HEK293 (cell line): ENCODE measurements at regions not wholly inside any gene's neighbourhood (a gene's known extent, or its start where the extent isn't known, plus 50 kb on each side); places are given as distances from the start of the nearest gene placed in this dataset.

ENCODE experiments used
- CTCF ChIA-PET: fragments of 350-600 bp; formaldehyde crosslinking; extraction: SDS; loops from one replicate; lab custom pipeline; 2021; ENCODE audit warnings: antibody characterized with exemption; lab: Yijun Ruan, JAX
- POLR2A ChIA-PET: fragments of 300-600 bp; formaldehyde crosslinking; extraction: SDS; loops from one replicate; lab custom pipeline; 2020; ENCODE audit warnings: antibody characterized with exemption, inconsistent platforms; lab: Yijun Ruan, JAX
- H3K27ac ChIP-seq: fragments of 200-500 bp; sonication (Bioruptor generic); 2 replicates; pipeline ENCODE4 v1.5.1; 2014; ENCODE audit warnings: low read depth, low read length, control low read depth, inconsistent platforms; ENCODE audit errors: extremely low read depth
- H3K36me3 ChIP-seq, 2 experiments: fragments of 200-500 bp in 1 of 2; sonication (Bioruptor generic) in 1 of 2; 1 replicate in 1 of 2; 2 replicates in 1 of 2; pipeline ENCODE4 v1.5.1; 2014 to 2017; ENCODE audit warnings: inconsistent platforms in 2 of 2, low read length in 2 of 2; ENCODE audit not compliant: control insufficient read depth in 2 of 2, insufficient read depth in 1 of 2
- H3K4me1 ChIP-seq: fragments of 200-500 bp; sonication (Bioruptor generic); 2 replicates; pipeline ENCODE4 v1.5.1; 2014; ENCODE audit warnings: mild to moderate bottlenecking, low read length, inconsistent platforms; ENCODE audit not compliant: control insufficient read depth, insufficient read depth
- H3K4me3 ChIP-seq: 2 replicates; pipeline ENCODE4 v1.5.1; 2011; ENCODE audit warnings: low read depth, mild to moderate bottlenecking, control low read depth, low read length, moderate library complexity
- H3K9me3 ChIP-seq: fragments of 200-500 bp; sonication (Bioruptor generic); 2 replicates; pipeline ENCODE4 v1.5.1; 2014; ENCODE audit warnings: low read depth, low read length, inconsistent platforms; ENCODE audit not compliant: control insufficient read depth, insufficient read depth
- GLI4 ChIP-seq: fragments of 450-650 bp; formaldehyde crosslinking; IDR thresholded peaks from 2 replicates; pipeline ENCODE4 v1.5.1; 2016; ENCODE audit warnings: missing biosample characterization, missing genetic modification characterization
- HOXD13 ChIP-seq: sonication (generic); formaldehyde crosslinking; IDR thresholded peaks from 2 replicates; pipeline ENCODE4 v1.8.0; 2022; ENCODE audit warnings: missing genetic modification reagents, borderline replicate concordance
- KLF7 ChIP-seq: fragments of 450-650 bp; formaldehyde crosslinking; IDR thresholded peaks from 2 replicates; pipeline ENCODE4 v1.5.1; 2016; ENCODE audit warnings: missing biosample characterization, missing genetic modification characterization, borderline replicate concordance
- SP2 ChIP-seq: fragments of 450-650 bp; formaldehyde crosslinking; IDR thresholded peaks from 2 replicates; pipeline ENCODE4 v1.5.1; 2016; ENCODE audit warnings: missing biosample characterization, missing genetic modification characterization
- ZBTB17 ChIP-seq: fragments of 450-650 bp; formaldehyde crosslinking; IDR thresholded peaks from 2 replicates; pipeline ENCODE4 v1.5.1; 2016; ENCODE audit warnings: missing biosample characterization, missing genetic modification characterization
- ZIC2 ChIP-seq: fragments of 450-650 bp; formaldehyde crosslinking; IDR thresholded peaks from 2 replicates; pipeline ENCODE4 v1.5.1; 2016; ENCODE audit warnings: missing biosample characterization, missing genetic modification characterization
- ZNF146 ChIP-seq: fragments of 450-650 bp; formaldehyde crosslinking; IDR thresholded peaks from 2 replicates; pipeline ENCODE4 v1.5.1; 2016; ENCODE audit warnings: missing biosample characterization, missing genetic modification characterization
- ZNF175 ChIP-seq: fragments of 450-650 bp; formaldehyde crosslinking; IDR thresholded peaks from 2 replicates; pipeline ENCODE4 v1.5.1; 2016; ENCODE audit warnings: missing biosample characterization, missing genetic modification characterization
- ZNF239 ChIP-seq: fragments of 450-650 bp; formaldehyde crosslinking; IDR thresholded peaks from 2 replicates; pipeline ENCODE4 v1.5.1; 2016; ENCODE audit warnings: missing biosample characterization, missing genetic modification characterization
- ZNF350 ChIP-seq: fragments of 450-650 bp; formaldehyde crosslinking; IDR thresholded peaks from 2 replicates; pipeline ENCODE4 v1.5.0; 2017; ENCODE audit warnings: missing biosample characterization, mild to moderate bottlenecking, missing genetic modification characterization
- ZNF404 ChIP-seq: fragments of 450-650 bp; formaldehyde crosslinking; IDR thresholded peaks from 2 replicates; pipeline ENCODE4 v1.5.1; 2017; ENCODE audit warnings: missing biosample characterization, missing genetic modification characterization
- ZNF48 ChIP-seq: fragments of 450-650 bp; formaldehyde crosslinking; IDR thresholded peaks from 2 replicates; pipeline ENCODE4 v1.5.1; 2016; ENCODE audit warnings: missing biosample characterization, missing genetic modification characterization
- ZNF548 ChIP-seq: fragments of 450-650 bp; formaldehyde crosslinking; IDR thresholded peaks from 2 replicates; pipeline ENCODE4 v1.5.1; 2016; ENCODE audit warnings: missing biosample characterization, missing genetic modification characterization
- ZNF747 ChIP-seq: fragments of 450-650 bp; formaldehyde crosslinking; IDR thresholded peaks from 2 replicates; pipeline ENCODE4 v1.5.1; 2016; ENCODE audit warnings: missing biosample characterization, missing genetic modification characterization
- ZNF843 ChIP-seq: fragments of 450-650 bp; formaldehyde crosslinking; IDR thresholded peaks from 2 replicates; pipeline ENCODE4 v1.5.1; 2016; ENCODE audit warnings: missing biosample characterization, missing genetic modification characterization
- TF ChIP-seq, protein P1 (sequence below): fragments of 450-650 bp; formaldehyde crosslinking; IDR thresholded peaks from 2 replicates; pipeline ENCODE4 v1.5.1; 2017; ENCODE audit warnings: missing biosample characterization, missing genetic modification characterization
- TF ChIP-seq, protein P2 (sequence below): fragments of 450-650 bp; formaldehyde crosslinking; IDR thresholded peaks from 2 replicates; pipeline ENCODE4 v1.5.1; 2016; ENCODE audit warnings: missing biosample characterization, missing genetic modification characterization
- TF ChIP-seq, protein P3 (sequence below): fragments of 450-650 bp; formaldehyde crosslinking; IDR thresholded peaks from 2 replicates; pipeline ENCODE4 v1.5.1; 2017; ENCODE audit warnings: missing biosample characterization, mild to moderate bottlenecking, missing genetic modification characterization, moderate library complexity
- TF ChIP-seq, protein P4 (sequence below): fragments of 450-650 bp; formaldehyde crosslinking; IDR thresholded peaks from 2 replicates; pipeline ENCODE4 v1.5.1; 2017; ENCODE audit warnings: missing biosample characterization, missing genetic modification characterization
- TF ChIP-seq, protein P5 (sequence below): fragments of 450-650 bp; formaldehyde crosslinking; IDR thresholded peaks from 2 replicates; pipeline ENCODE4 v1.5.1; 2017; ENCODE audit warnings: missing biosample characterization, missing genetic modification characterization
- TF ChIP-seq, protein P6 (sequence below): fragments of 450-650 bp; formaldehyde crosslinking; IDR thresholded peaks from 2 replicates; pipeline ENCODE4 v1.5.1; 2016; ENCODE audit warnings: missing biosample characterization, missing genetic modification characterization
- TF ChIP-seq, protein P7 (sequence below): fragments of 450-650 bp; IDR thresholded peaks from 2 replicates; pipeline ENCODE4 v1.5.1; 2018; ENCODE audit warnings: missing biosample characterization, missing genetic modification characterization

DNA sequence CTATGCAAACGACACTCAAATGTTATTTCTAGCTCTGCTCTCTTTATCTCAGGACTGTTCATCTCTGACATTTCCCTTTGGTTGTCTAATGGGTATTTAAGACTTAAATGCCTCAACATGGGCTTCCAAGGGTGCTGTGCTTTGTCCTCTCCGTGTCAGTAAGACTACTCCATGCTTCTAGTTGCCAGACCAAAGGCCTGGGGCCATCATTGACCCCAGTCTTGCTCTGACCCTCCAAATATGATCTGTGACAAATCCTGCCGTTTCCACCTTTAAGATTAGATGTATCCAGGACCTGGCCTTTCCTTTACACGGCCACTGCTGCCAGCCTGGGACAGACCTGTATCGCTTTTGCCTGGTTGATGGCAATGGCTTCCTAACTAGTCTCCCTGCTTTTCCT lies 126.3 kb upstream of the DYRK2 start:
- CTCF ChIA-PET = no interaction called here
- Histone ChIP-seq H3K36me3 (no peaks in the 10 kb centered on the region), H3K4me3 (no peak overlapping the region), H3K9me3 (no peaks in the 10 kb centered on the region), H3K27ac (no peak overlapping the region), H3K4me1 (no peaks in the 10 kb centered on the region)
- TF ChIP-seq ZNF48 (no peak), ZNF747 (tag by site-specific recombination) (no peak), ZNF239 (tag by site-specific recombination) (no peak), ZNF404 (no peak), ZBTB17 (tag by site-specific recombination) (no peak), ZNF350 (tag by site-specific recombination) (no peak), KLF7 (tag by site-specific recombination) (no peak), ZNF548 (tag by site-specific recombination) (no peak), ZNF146 (no peak)
- TF ChIP-seq, protein P1, sequence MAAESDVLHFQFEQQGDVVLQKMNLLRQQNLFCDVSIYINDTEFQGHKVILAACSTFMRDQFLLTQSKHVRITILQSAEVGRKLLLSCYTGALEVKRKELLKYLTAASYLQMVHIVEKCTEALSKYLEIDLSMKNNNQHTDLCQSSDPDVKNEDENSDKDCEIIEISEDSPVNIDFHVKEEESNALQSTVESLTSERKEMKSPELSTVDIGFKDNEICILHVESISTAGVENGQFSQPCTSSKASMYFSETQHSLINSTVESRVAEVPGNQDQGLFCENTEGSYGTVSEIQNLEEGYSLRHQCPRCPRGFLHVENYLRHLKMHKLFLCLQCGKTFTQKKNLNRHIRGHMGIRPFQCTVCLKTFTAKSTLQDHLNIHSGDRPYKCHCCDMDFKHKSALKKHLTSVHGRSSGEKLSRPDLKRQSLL (tag by site-specific recombination) = no peak
- TF ChIP-seq, protein P2, sequence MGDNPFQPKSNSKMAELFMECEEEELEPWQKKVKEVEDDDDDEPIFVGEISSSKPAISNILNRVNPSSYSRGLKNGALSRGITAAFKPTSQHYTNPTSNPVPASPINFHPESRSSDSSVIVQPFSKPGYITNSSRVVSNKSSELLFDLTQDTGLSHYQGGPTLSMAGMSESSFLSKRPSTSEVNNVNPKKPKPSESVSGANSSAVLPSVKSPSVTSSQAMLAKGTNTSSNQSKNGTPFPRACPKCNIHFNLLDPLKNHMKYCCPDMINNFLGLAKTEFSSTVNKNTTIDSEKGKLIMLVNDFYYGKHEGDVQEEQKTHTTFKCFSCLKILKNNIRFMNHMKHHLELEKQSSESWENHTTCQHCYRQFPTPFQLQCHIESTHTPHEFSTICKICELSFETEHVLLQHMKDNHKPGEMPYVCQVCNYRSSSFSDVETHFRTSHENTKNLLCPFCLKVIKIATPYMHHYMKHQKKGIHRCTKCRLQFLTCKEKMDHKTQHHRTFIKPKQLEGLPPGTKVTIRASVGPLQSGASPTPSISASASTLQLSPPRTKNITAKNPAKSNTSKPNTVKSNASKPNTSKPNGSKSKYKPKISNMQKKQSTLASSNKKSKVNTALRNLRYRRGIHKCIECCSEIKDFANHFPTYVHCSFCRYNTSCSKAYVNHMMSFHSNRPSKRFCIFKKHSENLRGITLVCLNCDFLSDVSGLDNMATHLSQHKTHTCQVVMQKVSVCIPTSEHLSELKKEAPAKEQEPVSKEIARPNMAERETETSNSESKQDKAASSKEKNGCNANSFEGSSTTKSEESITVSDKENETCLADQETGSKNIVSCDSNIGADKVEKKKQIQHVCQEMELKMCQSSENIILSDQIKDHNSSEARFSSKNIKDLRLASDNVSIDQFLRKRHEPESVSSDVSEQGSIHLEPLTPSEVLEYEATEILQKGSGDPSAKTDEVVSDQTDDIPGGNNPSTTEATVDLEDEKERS = no peak
- TF ChIP-seq, protein P3, sequence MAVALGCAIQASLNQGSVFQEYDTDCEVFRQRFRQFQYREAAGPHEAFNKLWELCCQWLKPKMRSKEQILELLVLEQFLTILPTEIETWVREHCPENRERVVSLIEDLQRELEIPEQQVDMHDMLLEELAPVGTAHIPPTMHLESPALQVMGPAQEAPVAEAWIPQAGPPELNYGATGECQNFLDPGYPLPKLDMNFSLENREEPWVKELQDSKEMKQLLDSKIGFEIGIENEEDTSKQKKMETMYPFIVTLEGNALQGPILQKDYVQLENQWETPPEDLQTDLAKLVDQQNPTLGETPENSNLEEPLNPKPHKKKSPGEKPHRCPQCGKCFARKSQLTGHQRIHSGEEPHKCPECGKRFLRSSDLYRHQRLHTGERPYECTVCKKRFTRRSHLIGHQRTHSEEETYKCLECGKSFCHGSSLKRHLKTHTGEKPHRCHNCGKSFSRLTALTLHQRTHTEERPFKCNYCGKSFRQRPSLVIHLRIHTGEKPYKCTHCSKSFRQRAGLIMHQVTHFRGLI (tag by site-specific recombination) = no peak
- TF ChIP-seq, protein P4, sequence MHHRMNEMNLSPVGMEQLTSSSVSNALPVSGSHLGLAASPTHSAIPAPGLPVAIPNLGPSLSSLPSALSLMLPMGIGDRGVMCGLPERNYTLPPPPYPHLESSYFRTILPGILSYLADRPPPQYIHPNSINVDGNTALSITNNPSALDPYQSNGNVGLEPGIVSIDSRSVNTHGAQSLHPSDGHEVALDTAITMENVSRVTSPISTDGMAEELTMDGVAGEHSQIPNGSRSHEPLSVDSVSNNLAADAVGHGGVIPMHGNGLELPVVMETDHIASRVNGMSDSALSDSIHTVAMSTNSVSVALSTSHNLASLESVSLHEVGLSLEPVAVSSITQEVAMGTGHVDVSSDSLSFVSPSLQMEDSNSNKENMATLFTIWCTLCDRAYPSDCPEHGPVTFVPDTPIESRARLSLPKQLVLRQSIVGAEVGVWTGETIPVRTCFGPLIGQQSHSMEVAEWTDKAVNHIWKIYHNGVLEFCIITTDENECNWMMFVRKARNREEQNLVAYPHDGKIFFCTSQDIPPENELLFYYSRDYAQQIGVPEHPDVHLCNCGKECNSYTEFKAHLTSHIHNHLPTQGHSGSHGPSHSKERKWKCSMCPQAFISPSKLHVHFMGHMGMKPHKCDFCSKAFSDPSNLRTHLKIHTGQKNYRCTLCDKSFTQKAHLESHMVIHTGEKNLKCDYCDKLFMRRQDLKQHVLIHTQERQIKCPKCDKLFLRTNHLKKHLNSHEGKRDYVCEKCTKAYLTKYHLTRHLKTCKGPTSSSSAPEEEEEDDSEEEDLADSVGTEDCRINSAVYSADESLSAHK (tag by site-specific recombination) = no peak
- POLR2A ChIA-PET = no interaction called here

DNA sequence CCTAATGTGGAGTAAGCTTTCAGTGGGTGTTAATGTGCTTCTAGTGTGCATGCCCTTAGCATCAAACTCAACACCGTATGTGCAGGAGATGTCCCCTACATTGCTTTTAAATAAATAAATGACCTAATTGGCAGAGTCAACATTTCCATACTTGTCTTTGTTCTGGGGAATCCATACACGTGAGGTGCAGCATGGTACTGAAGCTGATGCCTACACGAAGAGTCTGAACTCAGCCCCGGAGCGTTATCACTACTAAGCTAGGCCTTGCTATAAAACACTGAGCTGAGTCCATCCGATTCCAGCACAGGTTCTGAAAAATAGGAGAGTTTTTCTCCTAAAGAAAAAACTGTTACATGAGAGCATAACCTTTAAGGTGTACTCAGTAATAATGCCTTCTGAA lies 125.0 kb upstream of the DYRK2 start:
- ChIA-PET POLR2A (no interaction called here), CTCF (no interaction called here)
- Histone ChIP-seq H3K9me3 (no peaks in the 10 kb centered on the region), H3K27ac (no peak overlapping the region), H3K4me3 (no peak overlapping the region), H3K36me3 (no peaks in the 10 kb centered on the region), H3K4me1 (no peaks in the 10 kb centered on the region)
- no peak for TF ChIP-seq HOXD13 (CRISPR knock-in tag)
- TF ChIP-seq ZNF175 = no peak
- TF ChIP-seq GLI4 = no peak
- TF ChIP-seq, protein P5, sequence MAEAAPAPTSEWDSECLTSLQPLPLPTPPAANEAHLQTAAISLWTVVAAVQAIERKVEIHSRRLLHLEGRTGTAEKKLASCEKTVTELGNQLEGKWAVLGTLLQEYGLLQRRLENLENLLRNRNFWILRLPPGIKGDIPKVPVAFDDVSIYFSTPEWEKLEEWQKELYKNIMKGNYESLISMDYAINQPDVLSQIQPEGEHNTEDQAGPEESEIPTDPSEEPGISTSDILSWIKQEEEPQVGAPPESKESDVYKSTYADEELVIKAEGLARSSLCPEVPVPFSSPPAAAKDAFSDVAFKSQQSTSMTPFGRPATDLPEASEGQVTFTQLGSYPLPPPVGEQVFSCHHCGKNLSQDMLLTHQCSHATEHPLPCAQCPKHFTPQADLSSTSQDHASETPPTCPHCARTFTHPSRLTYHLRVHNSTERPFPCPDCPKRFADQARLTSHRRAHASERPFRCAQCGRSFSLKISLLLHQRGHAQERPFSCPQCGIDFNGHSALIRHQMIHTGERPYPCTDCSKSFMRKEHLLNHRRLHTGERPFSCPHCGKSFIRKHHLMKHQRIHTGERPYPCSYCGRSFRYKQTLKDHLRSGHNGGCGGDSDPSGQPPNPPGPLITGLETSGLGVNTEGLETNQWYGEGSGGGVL (tag by site-specific recombination) = no peak
- TF ChIP-seq, protein P6, sequence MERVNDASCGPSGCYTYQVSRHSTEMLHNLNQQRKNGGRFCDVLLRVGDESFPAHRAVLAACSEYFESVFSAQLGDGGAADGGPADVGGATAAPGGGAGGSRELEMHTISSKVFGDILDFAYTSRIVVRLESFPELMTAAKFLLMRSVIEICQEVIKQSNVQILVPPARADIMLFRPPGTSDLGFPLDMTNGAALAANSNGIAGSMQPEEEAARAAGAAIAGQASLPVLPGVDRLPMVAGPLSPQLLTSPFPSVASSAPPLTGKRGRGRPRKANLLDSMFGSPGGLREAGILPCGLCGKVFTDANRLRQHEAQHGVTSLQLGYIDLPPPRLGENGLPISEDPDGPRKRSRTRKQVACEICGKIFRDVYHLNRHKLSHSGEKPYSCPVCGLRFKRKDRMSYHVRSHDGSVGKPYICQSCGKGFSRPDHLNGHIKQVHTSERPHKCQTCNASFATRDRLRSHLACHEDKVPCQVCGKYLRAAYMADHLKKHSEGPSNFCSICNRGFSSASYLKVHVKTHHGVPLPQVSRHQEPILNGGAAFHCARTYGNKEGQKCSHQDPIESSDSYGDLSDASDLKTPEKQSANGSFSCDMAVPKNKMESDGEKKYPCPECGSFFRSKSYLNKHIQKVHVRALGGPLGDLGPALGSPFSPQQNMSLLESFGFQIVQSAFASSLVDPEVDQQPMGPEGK = no peak
- TF ChIP-seq SP2 (tag by site-specific recombination) = no peak
- TF ChIP-seq KLF7 (tag by site-specific recombination) = no peak
- no peak for TF ChIP-seq ZIC2
- TF ChIP-seq, protein P7, sequence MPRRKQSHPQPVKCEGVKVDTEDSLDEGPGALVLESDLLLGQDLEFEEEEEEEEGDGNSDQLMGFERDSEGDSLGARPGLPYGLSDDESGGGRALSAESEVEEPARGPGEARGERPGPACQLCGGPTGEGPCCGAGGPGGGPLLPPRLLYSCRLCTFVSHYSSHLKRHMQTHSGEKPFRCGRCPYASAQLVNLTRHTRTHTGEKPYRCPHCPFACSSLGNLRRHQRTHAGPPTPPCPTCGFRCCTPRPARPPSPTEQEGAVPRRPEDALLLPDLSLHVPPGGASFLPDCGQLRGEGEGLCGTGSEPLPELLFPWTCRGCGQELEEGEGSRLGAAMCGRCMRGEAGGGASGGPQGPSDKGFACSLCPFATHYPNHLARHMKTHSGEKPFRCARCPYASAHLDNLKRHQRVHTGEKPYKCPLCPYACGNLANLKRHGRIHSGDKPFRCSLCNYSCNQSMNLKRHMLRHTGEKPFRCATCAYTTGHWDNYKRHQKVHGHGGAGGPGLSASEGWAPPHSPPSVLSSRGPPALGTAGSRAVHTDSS (tag by site-specific recombination) = no peak
- no peak for TF ChIP-seq ZNF843 (tag by site-specific recombination)
